SK-N-SH (cell line): ENCODE measurements at regions not wholly inside any gene's neighbourhood (a gene's known extent, or its start where the extent isn't known, plus 50 kb on each side); places are given as distances from the start of the nearest gene placed in this dataset.

Source experiments
- CTCF ChIA-PET: fragments of 300-600, 350-600 bp; formaldehyde crosslinking; extraction: SDS; loops from one replicate; lab custom pipeline; 2021; lab: Yijun Ruan, JAX
- POLR2A ChIA-PET: fragments of 350-600 bp; sonication (Branson Sonifier 250); formaldehyde crosslinking; extraction: SDS; loops from one replicate; lab custom pipeline; 2020; ENCODE audit warnings: antibody characterized with exemption, inconsistent platforms; lab: Yijun Ruan, JAX
- DNase-seq: peaks from one replicate; pipeline ENCODE4 v3.0.0; 2012
- H2AFZ ChIP-seq: fragments of 200-600 bp; sonication (generic); 2 replicates; pipeline ENCODE4 v1.8.1; 2016; ENCODE audit warnings: antibody characterized with exemption, mild to moderate bottlenecking, low read depth
- H3F3A ChIP-seq: fragments of 200-600 bp; sonication (generic); replicated peaks from 2 replicates; pipeline ENCODE3; 2016; ENCODE audit warnings: antibody characterized with exemption, mild to moderate bottlenecking; ENCODE audit not compliant: insufficient read depth
- H3K27ac ChIP-seq, 2 experiments: fragments of 200-500 bp in 1 of 2; fragments of 200-600 bp in 1 of 2; sonication (Bioruptor generic) in 1 of 2; sonication (generic), shearing (Covaris generic) in 1 of 2; 2 replicates each; pipeline versions ENCODE4 v1.5.1 to v1.6.1; 2014 to 2016; ENCODE audit warnings: low read depth in 2 of 2, inconsistent platforms in 1 of 2, low read length in 1 of 2, mild to moderate bottlenecking in 1 of 2, mixed read lengths in 1 of 2
- H3K27me3 ChIP-seq: fragments of 200-600 bp; sonication (generic), shearing (Covaris generic); 2 replicates; pipeline ENCODE4 v1.6.1; 2016; ENCODE audit warnings: mixed run types; ENCODE audit not compliant: insufficient read depth
- H3K36me3 ChIP-seq, 2 experiments: fragments of 200-500 bp in 1 of 2; fragments of 200-600 bp in 1 of 2; sonication (Bioruptor generic) in 1 of 2; sonication (generic) in 1 of 2; replicated peaks in 1 of 2; 2 replicates each; pipeline versions ENCODE3 to v1.5.1; 2014 to 2016; ENCODE audit warnings: low read length in 1 of 2, mild to moderate bottlenecking in 1 of 2; ENCODE audit not compliant: insufficient read depth in 2 of 2, control insufficient read depth in 1 of 2
- H3K4me1 ChIP-seq, 2 experiments: fragments of 200-500 bp in 1 of 2; fragments of 200-600 bp in 1 of 2; sonication (Bioruptor generic) in 1 of 2; sonication (generic), shearing (Covaris generic) in 1 of 2; 2 replicates each; pipeline versions ENCODE4 v1.5.1 to v1.6.1; 2014 to 2016; ENCODE audit warnings: low read depth in 1 of 2, low read length in 1 of 2, mixed run types in 1 of 2; ENCODE audit not compliant: insufficient read depth in 2 of 2, control insufficient read depth in 1 of 2
- H3K4me2 ChIP-seq: fragments of 200-600 bp; sonication (generic), shearing (Covaris generic); 2 replicates; pipeline ENCODE4 v1.6.1; 2017; ENCODE audit warnings: mixed run types
- H3K4me3 ChIP-seq, 2 experiments: fragments of 200-500 bp in 1 of 2; fragments of 200-600 bp in 1 of 2; sonication (Bioruptor generic) in 1 of 2; sonication (generic), shearing (Covaris generic) in 1 of 2; 2 replicates each; pipeline versions ENCODE4 v1.5.1 to v1.8.1; 2014 to 2016; ENCODE audit warnings: low read depth in 2 of 2, inconsistent platforms in 1 of 2, low read length in 1 of 2, mild to moderate bottlenecking in 1 of 2, mixed read lengths in 1 of 2, moderate library complexity in 1 of 2
- H3K79me2 ChIP-seq: fragments of 200-600 bp; sonication (generic); 2 replicates; pipeline ENCODE4 v1.8.1; 2017; ENCODE audit warnings: mild to moderate bottlenecking; ENCODE audit not compliant: insufficient read depth
- H3K9ac ChIP-seq: fragments of 200-600 bp; sonication (generic); 2 replicates; pipeline ENCODE4 v1.6.1; 2017; ENCODE audit warnings: mixed run types
- H3K9me2 ChIP-seq: fragments of 200-600 bp; sonication (generic); 2 replicates; pipeline ENCODE4 v1.6.1; 2017; ENCODE audit warnings: mixed run types
- H3K9me3 ChIP-seq: fragments of 200-600 bp; sonication (generic); 2 replicates; pipeline ENCODE4 v1.6.1; 2017; ENCODE audit warnings: mixed run types, mild to moderate bottlenecking, moderate library complexity
- H4K20me1 ChIP-seq: fragments of 200-600 bp; sonication (generic); 2 replicates; pipeline ENCODE4 v1.6.1; 2017; ENCODE audit warnings: mild to moderate bottlenecking, mixed run types; ENCODE audit not compliant: insufficient read depth
- CTCF ChIP-seq: fragments of 200-600 bp; sonication (generic); IDR thresholded peaks from 2 replicates; pipeline ENCODE4 v1.6.1; 2017; ENCODE audit warnings: antibody characterized with exemption, mild to moderate bottlenecking, moderate library complexity
- ELF1 ChIP-seq: IDR thresholded peaks from 2 replicates; pipeline ENCODE4 v1.4.0; 2012
- FOSL2 ChIP-seq: IDR thresholded peaks from 2 replicates; pipeline ENCODE4 v1.4.0; 2012; ENCODE audit warnings: low read depth, mild to moderate bottlenecking, moderate library complexity, borderline replicate concordance
- FOXM1 ChIP-seq: IDR thresholded peaks from 2 replicates; pipeline ENCODE4 v1.4.0; 2012; ENCODE audit warnings: low read depth, mild to moderate bottlenecking
- NFIC ChIP-seq: IDR thresholded peaks from 2 replicates; pipeline ENCODE4 v1.4.0; 2012; ENCODE audit warnings: borderline replicate concordance
- PBX3 ChIP-seq: IDR thresholded peaks from 2 replicates; pipeline ENCODE4; 2012
- REST ChIP-seq: IDR thresholded peaks from 2 replicates; pipeline ENCODE4 v1.6.1; 2012; ENCODE audit warnings: mild to moderate bottlenecking, low read depth, low read length, moderate library complexity
- RFX5 ChIP-seq: IDR thresholded peaks from 2 replicates; pipeline ENCODE4 v1.6.1; 2012; ENCODE audit warnings: mild to moderate bottlenecking, improper control_type of control experiment, low read length
- SIN3A ChIP-seq: IDR thresholded peaks from 2 replicates; pipeline ENCODE4 v1.6.1; 2012; ENCODE audit warnings: low read depth, mild to moderate bottlenecking, low read length, moderate library complexity, borderline replicate concordance
- TAF1 ChIP-seq: IDR thresholded peaks from 2 replicates; pipeline ENCODE4 v1.6.1; 2012; ENCODE audit warnings: low read depth, mild to moderate bottlenecking, low read length, moderate library complexity, borderline replicate concordance
- YY1 ChIP-seq: IDR thresholded peaks from 2 replicates; pipeline ENCODE4 v1.4.0; 2012; ENCODE audit warnings: low read depth, mild to moderate bottlenecking
- WGBS: methylation state at CpG from one replicate; pipeline ENCODE4 v1.1.6; 2017; ENCODE audit warnings: low lambda C conversion rate; 5-methylcytosine and 5-hydroxymethylcytosine counted together

- Histone ChIP-seq H3K36me3 (no peaks in the 10 kb centered on the region), H4K20me1 (no peaks in the 10 kb centered on the region), H3K79me2 (no peaks in the 10 kb centered on the region), H2AFZ (no peak overlapping the region), H3K4me3 (no peak overlapping the region), H3F3A (no peaks in the 10 kb centered on the region), H3K4me2 (no peak overlapping the region), H3K27ac (no peak overlapping the region), H3K27me3 (no peaks in the 10 kb centered on the region), H3K9ac (no peak overlapping the region), H3K9me3 (no peaks in the 10 kb centered on the region), H3K4me1 (no peaks in the 10 kb centered on the region; a peak in 2 of 4 replicates), H3K9me2 (no peaks in the 10 kb centered on the region)
- CTCF ChIA-PET: interaction anchor here (0.6 kb wide), 1 partner anchor 985 kb away, joined by 3 read pairs; no protein-coding TSS in a partner anchor
- POLR2A ChIA-PET: no interaction called here
- 23% methylated on average over 1 of the region's 1 CpG for WGBS
- TF ChIP-seq YY1: no peak
- TF ChIP-seq FOSL2: no peak
- no peak for TF ChIP-seq TAF1
- TF ChIP-seq RFX5: no peak
- no peak for TF ChIP-seq FOXM1
- no peak for TF ChIP-seq PBX3
- TF ChIP-seq SIN3A: no peak
- no peak for TF ChIP-seq REST
- no peak for TF ChIP-seq CTCF
- TF ChIP-seq ELF1: no peak
- no peak for TF ChIP-seq NFIC
- no peak for DNase-seq
Observed at GRCh38 chr6:130676077-130676772, 151.0 kb upstream of the SMLR1 start.
